HG03432 (cell line): ENCODE measurements at regions not wholly inside any gene's neighbourhood (a gene's known extent, or its start where the extent isn't known, plus 50 kb on each side); places are given as distances from the start of the nearest gene placed in this dataset.
"Not testable (repeated sequence)": the region's sequence is repeated elsewhere in the genome, so short reads cannot be mapped to it uniquely, and the experiment has no call there.

Experiments
- ATAC-seq: cut with Tn5 transposase; IDR thresholded peaks from one replicate; pipeline ENCODE4 v1.9.1; 2021; ENCODE audit warnings: mild to moderate bottlenecking, moderate library complexity; ENCODE audit not compliant: unreplicated experiment

DNA sequence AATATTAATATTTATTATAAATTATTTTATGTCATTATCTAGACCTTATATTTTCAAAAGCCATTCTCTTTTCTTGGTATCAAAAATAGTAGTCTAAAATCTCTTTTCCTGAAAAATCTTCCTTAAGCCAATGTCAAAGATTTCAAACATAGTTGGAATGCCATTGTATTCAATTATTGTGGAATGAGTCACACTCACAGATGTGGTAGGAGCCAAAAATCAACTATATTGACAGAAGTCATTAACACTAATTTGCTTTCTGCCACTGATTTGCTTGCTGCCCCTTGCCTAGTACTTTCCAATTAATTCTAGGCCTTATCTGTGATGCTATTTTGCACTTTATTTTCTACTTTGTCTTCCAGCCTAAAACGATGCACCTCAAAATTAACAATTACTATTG, 1326.3 kb upstream of the GJE1 start:
- ATAC-seq = no peak

DNA sequence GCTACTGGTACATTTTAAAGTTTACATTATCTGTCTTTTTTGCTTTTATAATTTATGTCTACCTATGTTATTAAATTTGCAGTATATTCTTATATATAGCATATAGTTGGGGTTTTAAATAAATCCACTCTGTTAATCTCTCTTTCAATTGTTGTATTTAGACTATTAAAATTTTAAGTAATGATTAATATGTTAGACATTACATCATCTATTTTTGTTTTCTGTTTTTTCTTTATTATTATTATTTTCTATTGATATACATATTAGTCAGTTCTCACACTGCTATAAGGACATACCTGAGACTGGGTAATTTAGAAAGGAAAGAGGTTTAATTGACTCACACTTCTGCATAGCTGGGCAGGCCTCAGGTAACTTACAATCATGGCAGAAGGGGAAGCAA, 1338.2 kb upstream of the GJE1 start:
- no peak for ATAC-seq

DNA sequence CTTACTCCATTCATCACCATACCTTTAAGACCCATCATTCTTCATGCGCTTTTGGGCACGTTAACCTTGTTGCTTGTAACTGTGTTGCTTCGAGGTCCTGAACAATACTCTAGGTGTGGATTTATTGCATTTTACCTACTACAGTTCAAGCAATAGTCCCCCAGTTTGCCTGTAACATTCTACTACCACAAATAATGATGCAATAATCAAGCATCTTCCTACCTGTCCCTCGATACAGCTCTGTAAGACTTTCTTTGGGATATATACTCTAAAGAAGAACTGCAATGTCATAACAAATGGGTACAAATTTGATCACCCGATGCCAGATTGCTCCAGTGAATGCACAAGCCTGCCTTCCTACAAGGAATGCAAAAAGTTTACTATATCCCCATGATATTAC, 1342.6 kb upstream of the GJE1 start:
- ATAC-seq = no peak

DNA sequence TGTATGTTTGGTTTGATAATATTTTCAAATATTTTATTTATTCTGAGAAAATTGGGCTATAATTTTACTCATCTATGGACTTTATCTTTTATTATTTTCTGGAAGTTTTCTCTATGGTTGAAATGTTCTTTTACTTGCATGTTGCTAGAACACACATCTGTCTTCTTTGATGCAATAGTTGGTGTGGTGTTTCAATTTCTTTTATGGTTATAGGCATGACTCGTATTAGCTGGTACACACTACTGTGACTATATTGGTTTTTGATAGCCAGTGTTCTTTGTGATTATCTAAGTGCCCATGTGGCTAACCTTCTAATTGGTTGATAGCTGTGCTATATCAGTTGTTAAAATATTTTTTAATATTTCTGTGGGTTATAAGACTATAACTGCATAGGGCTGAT, 1343.3 kb upstream of the GJE1 start:
- no peak for ATAC-seq

DNA sequence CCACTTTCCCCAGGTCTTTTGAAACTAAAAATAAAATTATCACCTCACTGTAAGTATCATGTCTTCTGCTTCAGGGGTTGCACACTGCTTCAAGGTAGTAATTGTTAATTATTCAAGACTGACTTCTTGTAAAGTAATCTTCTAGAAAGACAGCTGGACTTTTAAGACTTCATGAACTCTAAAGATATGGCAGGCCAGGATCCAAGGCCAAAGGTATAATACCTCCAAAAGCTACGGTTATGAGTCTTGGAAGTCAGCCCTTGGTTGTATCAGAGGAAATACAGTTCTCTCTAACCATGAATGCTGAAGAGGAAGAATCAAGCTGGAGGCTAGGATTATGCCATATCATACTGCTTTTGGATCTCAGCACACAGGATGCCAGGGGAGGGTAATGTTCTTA, 1346.8 kb upstream of the GJE1 start:
- ATAC-seq = no peak

DNA sequence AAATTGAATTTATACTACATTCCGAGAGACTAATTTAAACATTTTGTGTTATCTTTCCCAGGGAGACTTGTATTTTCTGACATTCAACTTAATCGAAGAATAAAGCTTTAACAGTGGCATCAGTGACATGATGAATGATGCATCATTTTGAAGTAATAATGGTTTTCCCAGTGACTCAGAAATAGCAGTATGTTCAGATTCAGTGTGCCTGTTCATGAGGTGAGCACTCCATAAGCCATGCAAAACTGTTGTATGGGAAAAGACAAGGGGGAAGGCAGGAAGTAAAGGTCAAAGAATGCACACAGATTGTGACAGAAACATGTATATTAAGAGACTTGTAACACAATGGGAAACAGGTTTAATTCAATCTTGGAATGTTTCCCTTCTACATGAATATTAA, 1348.2 kb upstream of the GJE1 start:
- no peak for ATAC-seq

DNA sequence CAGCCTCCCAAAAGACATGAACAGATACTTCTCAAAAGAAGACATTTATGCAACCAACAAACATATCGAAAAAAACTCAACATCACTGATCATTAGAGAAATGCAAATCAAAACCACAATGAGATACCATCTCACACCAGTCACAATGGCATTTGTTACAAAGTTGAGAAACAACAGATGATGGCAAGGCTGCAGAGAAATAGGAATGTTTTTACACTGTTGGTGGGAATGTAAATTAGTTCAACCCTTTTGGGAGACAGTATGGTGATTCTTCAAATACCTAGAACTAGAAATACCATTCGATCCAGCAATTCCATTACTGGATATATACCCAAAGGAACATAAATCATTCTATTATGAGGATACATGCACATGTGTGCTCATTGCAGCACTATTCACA, 1349.2 kb upstream of the GJE1 start:
- not testable (repeated sequence) for ATAC-seq

DNA sequence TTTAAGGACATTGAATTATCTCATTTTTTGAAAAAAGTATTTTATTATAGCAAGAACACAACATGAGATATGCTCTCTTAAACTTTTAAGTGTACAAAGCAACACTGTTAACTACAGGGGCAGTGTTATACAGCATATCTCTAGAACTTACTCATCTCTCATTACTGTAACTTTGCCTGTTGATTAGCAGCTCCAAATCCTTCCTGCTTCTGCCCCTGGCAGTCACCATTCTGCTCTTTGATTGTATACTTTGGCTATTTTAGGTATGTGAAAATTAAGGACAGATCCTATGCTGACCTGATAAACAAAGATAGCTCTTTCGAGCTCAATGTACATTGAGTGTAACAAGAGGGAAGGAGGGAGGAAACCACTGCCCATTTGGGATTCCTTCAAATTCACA, 1349.8 kb upstream of the GJE1 start:
- ATAC-seq = no peak

DNA sequence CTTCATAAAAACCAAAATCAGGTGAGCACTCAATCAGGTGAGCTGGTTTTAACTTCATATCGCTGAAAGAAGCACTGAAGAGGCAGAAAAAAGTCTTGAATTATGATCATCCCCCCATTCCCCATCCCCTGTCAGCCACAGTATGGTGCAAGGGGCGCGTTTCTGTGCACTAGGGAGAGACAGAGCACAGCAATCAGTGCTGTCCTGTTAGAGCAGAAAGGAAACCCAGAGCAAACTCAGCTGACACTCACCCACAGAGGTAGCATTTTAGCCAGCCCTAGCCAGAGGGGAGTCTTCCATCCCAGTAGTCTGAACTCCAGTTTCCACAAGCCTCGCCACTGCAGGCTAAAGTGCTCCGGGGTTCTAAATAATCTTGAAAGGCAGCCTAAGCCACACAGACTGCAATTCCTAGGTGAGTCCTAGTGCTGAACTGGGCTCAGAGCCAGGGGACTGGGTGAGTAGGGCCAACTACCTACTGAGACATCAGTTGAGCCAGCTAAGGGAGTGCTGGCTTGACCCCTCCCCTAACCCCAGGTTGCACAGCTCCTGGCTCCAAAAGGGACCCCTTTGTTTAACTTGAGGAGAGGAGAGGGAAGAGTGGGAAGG, 1352.6 kb upstream of the GJE1 start:
- ATAC-seq = no peak

DNA sequence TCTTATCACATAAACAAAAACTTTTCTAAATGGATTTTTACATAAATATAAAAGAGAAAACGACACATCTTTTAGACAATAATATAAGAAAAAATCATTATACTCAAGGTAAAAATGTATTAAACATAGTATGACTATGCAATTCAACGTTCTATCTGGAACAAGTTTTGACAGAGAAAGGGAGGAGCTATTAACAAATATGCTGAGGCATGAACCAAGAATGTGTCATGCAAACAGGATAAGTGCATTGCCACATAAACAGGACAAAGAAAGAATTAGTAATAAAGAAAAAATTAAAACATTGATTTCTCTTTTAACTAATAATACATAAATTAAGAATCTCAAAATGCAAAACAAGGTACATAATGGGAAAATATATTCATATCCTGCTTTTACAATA, 1353.4 kb upstream of the GJE1 start:
- ATAC-seq = no peak

DNA sequence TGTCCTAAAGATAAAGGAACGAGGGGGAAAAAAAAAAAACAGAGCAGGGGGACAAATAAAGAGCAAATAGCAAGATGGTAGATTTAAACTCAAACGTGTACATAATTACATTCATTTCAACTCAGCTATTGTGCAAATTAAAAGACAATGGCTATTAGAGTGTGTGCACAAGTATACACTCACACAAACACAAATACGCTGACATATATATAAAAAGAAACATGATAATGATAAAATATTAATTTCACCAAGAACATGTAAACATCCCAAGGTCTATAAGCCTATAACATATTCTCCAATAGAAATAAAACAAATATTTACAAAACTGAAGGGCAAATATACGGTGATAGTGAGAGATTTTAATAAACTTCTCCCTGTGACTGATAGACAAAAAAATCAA, 1354.9 kb upstream of the GJE1 start:
- no peak for ATAC-seq

DNA sequence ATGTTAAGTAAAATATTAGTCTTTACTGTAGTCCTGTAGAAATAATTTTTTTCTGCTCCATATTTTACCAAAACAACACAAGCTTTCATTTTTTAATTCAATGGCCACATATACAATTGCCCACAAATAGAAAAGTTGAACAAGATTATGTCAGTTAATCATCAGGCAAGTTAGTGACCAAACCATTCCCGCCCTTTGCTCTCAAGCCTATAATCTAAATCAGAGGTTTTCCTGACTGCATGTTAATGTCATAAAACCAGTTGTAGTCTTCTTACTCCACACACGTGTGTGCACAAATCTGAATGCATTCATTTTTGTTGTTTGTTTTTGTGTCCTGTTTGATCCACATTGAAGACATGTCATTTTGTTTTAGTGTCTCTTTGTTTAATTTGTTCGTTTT, 1357.7 kb upstream of the GJE1 start:
- no peak for ATAC-seq

DNA sequence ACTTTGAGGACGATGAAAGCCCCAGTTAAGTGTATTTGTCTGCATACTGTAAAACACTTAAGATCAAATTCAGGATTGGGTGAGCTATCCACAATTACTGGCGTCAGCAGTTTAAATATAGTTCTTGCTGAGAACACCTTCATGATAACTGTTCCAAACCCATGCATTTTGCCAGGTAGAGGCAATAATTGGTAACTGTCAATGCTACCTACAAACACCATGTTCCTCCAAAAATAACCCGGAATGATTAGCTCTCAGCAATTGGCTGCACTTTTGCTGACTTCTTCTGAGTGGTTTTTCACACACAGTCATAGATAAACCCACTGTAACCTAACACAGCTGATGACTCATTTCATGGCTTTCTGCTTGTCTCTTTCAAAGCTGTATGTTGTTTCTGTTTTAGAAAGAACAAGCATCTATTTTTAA, 1358.6 kb upstream of the GJE1 start:
- peak; percentile 100 for ATAC-seq

DNA sequence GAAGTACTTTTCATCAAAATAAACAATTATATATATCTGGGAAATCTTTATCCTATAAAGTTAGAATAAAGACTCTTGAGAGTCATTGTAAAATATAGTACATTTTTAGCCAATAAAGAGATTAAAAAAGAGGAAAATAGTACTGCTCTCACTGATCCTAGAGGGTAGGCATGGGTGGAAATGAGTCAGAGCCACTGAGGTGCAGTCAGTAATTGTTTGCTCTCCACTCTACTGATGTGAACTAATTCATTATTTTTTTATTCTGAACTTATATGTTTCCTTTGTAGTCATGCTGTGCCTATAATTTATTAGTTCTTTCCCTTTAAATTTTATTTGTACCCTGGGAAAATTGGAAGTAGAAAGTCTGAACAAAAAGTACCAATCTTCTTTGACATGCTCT, 1359.4 kb upstream of the GJE1 start:
- ATAC-seq = no peak

DNA sequence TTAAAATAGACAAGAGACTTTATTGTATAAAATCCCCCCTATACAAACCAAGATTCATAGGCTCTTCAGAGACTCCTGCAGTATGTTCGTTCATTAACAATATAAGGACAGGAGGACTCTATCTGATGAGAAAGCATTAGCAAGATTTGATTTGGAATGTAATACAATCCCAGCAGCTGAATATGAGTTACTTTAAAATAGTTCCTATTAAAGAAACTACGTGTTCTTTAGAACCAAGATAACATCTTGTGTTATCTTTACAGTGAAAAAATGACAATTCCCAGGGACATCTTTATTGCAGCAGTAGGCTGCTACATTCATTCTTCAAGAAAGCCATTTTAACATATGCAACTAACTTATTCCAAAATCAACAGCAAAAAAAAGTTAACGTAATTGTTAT, 1360.1 kb upstream of the GJE1 start:
- ATAC-seq = no peak

DNA sequence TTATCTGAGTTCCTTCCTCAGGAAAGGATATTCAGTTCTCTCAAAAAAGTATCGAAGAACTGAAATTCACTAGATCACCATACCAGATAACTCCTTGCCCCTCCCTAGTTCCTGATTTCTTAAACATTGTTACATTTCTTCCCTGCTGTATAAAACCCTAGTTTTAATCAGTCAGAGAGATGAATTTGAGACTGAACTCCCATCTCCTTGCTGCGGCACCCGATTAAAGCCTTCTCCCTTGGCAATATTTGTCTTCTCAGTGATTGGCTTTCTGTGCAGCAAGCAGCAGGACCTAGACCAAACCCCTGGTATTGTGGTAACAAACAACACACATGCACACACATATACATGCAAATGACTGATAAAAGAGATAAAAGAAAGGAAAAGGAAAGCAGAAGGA, 1364.6 kb upstream of the GJE1 start:
- ATAC-seq = no peak

DNA sequence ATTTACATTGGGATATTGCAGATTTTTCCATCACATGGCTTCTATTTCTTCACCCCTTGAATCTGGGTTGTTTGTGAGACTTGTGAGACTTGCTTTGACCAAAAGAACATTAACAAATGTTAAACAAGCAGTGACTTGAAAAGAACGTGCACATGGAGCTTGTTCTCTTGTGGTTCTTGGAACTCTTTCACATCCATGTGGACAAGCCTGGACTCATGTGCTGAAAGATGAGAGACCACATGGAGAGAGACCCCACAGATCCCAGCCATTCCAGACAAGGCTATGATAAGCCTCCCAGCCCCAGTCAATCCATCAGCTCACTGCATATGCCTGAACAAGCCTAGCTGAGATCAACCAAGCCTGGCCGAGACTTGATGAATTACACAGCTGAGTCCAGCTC, 1365.7 kb upstream of the GJE1 start:
- ATAC-seq = no peak

DNA sequence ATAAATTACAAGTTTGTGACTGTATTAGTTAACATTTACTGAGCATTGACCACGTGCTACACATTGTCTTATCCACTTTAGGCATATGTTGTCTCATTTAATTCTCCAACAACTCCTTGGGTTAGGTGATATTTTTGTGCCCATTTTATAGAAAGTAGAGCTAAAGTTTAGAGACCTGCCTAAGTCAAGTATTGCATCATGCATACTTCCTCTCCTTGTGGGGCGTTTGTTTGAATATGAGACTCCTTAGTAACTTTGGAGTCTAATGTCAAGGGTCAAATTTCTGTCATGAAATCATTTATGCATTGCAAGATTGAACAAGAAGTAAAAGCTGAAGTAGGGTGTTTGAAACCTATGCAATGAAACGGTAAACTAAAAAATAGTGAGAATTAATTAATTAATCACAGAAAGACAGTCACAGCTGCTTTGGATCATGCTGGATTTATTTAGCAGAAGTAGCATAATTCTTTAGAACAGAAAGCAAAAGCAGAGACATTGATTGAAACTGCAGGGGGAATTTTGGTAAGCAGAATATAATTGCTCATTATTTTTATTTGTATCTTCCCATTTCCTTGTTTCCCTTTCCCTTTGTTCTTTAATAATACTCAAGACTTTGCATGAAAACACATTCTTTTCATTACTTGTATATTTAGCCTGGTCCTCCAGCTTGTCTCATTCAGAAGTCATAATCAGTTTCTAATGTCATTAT, 1374.4 kb upstream of the GJE1 start:
- no peak for ATAC-seq

DNA sequence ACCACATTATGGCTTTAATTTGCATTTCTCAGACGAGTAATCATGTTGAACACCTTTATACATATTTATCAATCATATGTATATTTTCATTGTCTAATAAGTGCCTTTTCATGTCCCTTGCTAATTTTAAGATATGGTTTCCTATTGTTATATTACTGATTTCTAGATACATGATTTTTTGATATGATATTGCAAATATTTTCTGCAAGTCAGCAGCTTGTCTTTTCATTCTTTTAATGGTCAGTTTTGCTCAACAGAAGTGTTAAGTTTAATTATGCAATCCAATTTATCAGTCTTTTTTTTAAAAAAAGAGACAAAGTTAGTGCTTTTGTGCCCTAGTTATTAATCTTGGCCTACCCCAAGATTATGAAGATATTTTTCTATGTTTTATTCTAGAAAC, 1377.8 kb upstream of the CITED2 start:
- ATAC-seq = no peak

DNA sequence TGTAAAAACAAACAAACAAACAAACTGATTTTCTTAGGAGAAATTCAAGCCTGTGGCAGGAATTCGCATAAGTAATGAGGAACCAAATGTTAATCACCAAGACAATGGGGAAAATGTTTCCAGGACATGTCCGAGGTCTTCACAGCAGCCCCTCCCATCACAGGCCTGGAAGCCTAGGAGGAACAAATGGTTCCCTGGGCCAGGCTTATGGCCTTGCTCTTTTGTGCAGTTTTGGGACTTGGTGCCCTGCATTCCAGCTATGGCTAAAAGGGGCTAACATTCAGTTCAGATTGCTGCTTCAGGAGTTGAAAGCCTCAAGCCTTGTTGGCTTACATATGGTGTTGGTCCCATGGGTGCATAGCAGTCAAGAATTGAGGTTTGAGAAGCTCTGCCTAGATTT, 1372.7 kb upstream of the CITED2 start:
- no peak for ATAC-seq

DNA sequence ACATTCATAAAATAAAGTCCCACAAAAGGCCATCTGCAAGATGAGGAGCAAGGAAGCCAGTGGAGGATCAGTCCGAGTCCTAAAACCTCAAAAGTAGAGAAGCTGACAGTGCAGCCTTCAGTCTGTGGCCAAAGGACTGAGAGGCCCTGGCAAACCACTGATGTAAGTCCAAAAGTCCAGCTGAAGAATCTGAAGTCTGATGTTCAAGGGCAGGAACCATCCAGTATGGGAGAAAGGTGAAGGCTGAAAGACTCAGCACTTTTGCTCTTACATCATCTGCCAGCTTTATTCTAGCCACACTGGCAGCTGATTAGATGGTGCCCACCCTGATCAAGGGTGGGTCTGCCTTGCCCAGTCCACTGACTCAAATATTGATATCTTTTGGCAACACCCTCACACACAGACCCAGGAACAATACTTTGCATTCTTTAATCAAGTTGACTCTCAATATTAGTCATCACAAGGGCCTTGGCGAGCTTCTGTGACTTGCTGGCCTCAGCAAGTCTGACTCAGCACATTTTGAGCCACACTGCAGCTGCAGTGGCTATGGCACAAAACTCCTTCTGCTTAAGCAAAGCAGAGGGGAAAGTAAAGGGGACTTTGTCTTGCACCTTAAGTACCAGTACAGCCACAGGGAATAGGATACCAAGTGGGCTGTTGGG, 1370.3 kb upstream of the CITED2 start:
- ATAC-seq = peak; percentile 89

DNA sequence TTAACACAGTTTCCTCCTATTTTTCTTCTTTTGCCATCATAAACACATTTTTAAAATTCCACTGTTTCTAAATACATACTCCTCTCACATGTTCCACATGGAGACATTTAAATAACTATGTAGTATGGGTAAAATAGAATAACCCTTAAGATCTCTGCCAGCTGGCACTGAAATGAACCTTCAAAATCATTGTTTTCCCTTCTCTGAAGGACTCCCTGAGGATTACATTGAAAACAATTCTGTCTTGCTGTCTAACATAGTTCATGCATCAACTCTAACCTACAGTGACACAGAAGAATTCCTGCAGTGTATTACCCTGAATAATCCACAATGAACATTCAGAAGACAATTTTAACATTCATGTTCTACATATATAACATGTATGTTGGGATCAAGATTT, 1361.8 kb upstream of the CITED2 start:
- ATAC-seq = no peak

DNA sequence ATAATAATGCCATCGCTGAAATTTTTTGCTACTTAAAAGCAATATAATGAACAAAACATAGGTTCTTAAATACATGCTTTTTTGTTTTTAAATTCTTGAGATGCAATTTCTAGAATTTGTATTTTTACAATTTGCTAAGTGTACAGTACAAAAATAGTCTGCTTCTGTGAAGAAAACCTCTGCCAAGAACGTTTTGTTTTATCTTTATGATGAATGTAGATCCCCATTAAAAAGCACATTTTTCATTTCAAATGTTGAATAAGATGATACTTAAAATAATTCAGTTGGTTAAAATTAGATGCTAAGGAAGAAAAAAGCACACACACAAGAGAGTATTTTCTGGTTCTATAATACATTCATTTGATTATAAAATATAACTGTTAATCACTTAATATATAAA, 1358.5 kb upstream of the CITED2 start:
- no peak for ATAC-seq
